B cell (primary cell): ENCODE measurements at regions not wholly inside any gene's neighbourhood (a gene's known extent, or its start where the extent isn't known, plus 50 kb on each side); places are given as distances from the start of the nearest gene placed in this dataset.

ENCODE experiments used
- ATAC-seq: fragments of 200-7000 bp; cut with Tn5 transposase; one replicate; pipeline ENCODE4 v1.10.0; 2021; ENCODE audit warnings: low read depth, mild to moderate bottlenecking, moderate number of reproducible peaks, moderate library complexity
- CTCF ChIA-PET: fragments of 350-600 bp; sonication (Branson Sonifier 250); formaldehyde crosslinking; loops from one replicate; lab custom pipeline; 2021; ENCODE audit warnings: antibody characterized with exemption, inconsistent platforms; lab: Charles Lee
- POLR2A ChIA-PET: fragments of 350-600 bp; sonication (Branson Sonifier 250); formaldehyde crosslinking; loops from one replicate; lab custom pipeline; 2021; ENCODE audit warnings: antibody characterized with exemption; lab: Charles Lee
- DNase-seq: peaks from one replicate; pipeline ENCODE4 v3.0.0; 2013
- H2AFZ ChIP-seq: 2 replicates; pipeline ENCODE4 v1.6.1; 2012; ENCODE audit warnings: mild to moderate bottlenecking, low read depth, low read length; ENCODE audit not compliant: insufficient read depth, poor library complexity, severe bottlenecking
- H3K27ac ChIP-seq, 2 donors: 1 replicate in 1 of 2; 2 replicates in 1 of 2; pipeline ENCODE4 v1.5.1; 2012 to 2013; ENCODE audit warnings: low read length in 2 of 2, mild to moderate bottlenecking in 2 of 2, moderate library complexity in 1 of 2
- H3K27me3 ChIP-seq, 4 experiments: fragments of 200-600 bp in 1 of 4; sonication (generic) in 1 of 4; replicated peaks in 1 of 4; 1 replicate in 2 of 4; 2 replicates in 2 of 4; pipeline versions ENCODE4 v1.6.1 to v1.7.0; 2013 to 2016; ENCODE audit warnings: low read length in 3 of 4, mild to moderate bottlenecking in 2 of 4, mixed read lengths in 1 of 4, moderate library complexity in 1 of 4; ENCODE audit not compliant: insufficient read depth in 4 of 4, control insufficient read depth in 3 of 4; ENCODE audit errors: control extremely low read depth in 1 of 4
- H3K36me3 ChIP-seq, 2 experiments: replicated peaks in 1 of 2; 1 replicate in 1 of 2; 2 replicates in 1 of 2; pipeline versions ENCODE4 v1.6.1 to v1.7.1; 2013; ENCODE audit warnings: low read length in 1 of 2; ENCODE audit not compliant: insufficient read depth in 2 of 2, control insufficient read depth in 1 of 2; ENCODE audit errors: control extremely low read depth in 1 of 2, extremely low read depth in 1 of 2
- H3K4me1 ChIP-seq, 2 donors: fragments of 200-600 bp in 1 of 2; sonication (generic) in 1 of 2; 1 replicate in 1 of 2; 2 replicates in 1 of 2; pipeline versions ENCODE4 v1.5.1 to v1.6.1; 2013 to 2017; ENCODE audit warnings: low read length in 2 of 2; ENCODE audit not compliant: control insufficient read depth in 2 of 2, insufficient read depth in 2 of 2
- H3K4me2 ChIP-seq: replicated peaks from 2 replicates; pipeline ENCODE3; 2012; ENCODE audit warnings: mild to moderate bottlenecking, low read depth, low read length; ENCODE audit not compliant: poor library complexity, severe bottlenecking
- H3K4me3 ChIP-seq, 5 experiments: fragments of 200-600 bp in 1 of 5; sonication (generic) in 1 of 5; 1 replicate in 3 of 5; 2 replicates in 2 of 5; pipeline versions ENCODE4 v1.5.1 to v1.7.0; 2011 to 2016; ENCODE audit warnings: low read length in 4 of 5, mild to moderate bottlenecking in 4 of 5, low read depth in 2 of 5, control low read depth in 1 of 5, moderate library complexity in 1 of 5; ENCODE audit not compliant: insufficient read depth in 1 of 5; ENCODE audit errors: control extremely low read depth in 1 of 5, extremely low read depth in 1 of 5
- H3K79me2 ChIP-seq: fragments of 200-600 bp; sonication (generic); one replicate; pipeline ENCODE4 v1.6.0; 2016; ENCODE audit warnings: low read length; ENCODE audit not compliant: control insufficient read depth, insufficient read depth
- H3K9ac ChIP-seq: fragments of 200-600 bp; sonication (generic); 2 replicates; pipeline ENCODE4 v1.6.1; 2017; ENCODE audit warnings: mild to moderate bottlenecking, low read length, moderate library complexity
- H3K9me3 ChIP-seq, 3 donors: one replicate each; pipeline versions ENCODE4 v1.6.1 to v1.7.1; 2013; ENCODE audit warnings: low read length in 2 of 3; ENCODE audit not compliant: control insufficient read depth in 2 of 3, insufficient read depth in 1 of 3; ENCODE audit errors: control extremely low read depth in 1 of 3
- H4K20me1 ChIP-seq: 2 replicates; pipeline ENCODE4 v1.6.0; 2012; ENCODE audit warnings: mild to moderate bottlenecking, low read length; ENCODE audit not compliant: insufficient read depth, control insufficient read depth, poor library complexity, severe bottlenecking
- H3K27ac Mint-ChIP-seq: one replicate; pipeline ENCODE4 v1.8.0; 2021; ENCODE audit warnings: mixed read lengths
- H3K27me3 Mint-ChIP-seq: one replicate; pipeline ENCODE4 v1.8.0; 2021; ENCODE audit warnings: mixed read lengths
- H3K4me1 Mint-ChIP-seq: one replicate; pipeline ENCODE4 v1.8.0; 2021; ENCODE audit warnings: mixed read lengths
- H3K4me3 Mint-ChIP-seq: one replicate; pipeline ENCODE4 v1.8.0; 2021; ENCODE audit warnings: mixed read lengths
- H3K9me3 Mint-ChIP-seq: one replicate; pipeline ENCODE4 v1.8.0; 2022; ENCODE audit warnings: mixed read lengths; ENCODE audit not compliant: insufficient read depth
- CTCF ChIP-seq: fragments of 200-600 bp; IDR thresholded peaks from one replicate; pipeline ENCODE4 v1.8.0; 2022; ENCODE audit warnings: antibody characterized with exemption, mild to moderate bottlenecking
- EZH2 ChIP-seq: IDR thresholded peaks from 2 replicates; pipeline ENCODE4 v1.6.1; 2012; ENCODE audit warnings: borderline replicate concordance, low read depth, mild to moderate bottlenecking, moderate library complexity, low read length; ENCODE audit not compliant: insufficient read depth, poor library complexity, severe bottlenecking
- WGBS: methylation state at CpG from one replicate; pipeline ENCODE4 v1.1.5; 2013; ENCODE audit warnings: missing lambda C conversion rate; ENCODE audit not compliant: insufficient coverage; 5-methylcytosine and 5-hydroxymethylcytosine counted together
- intact Hi-C: fragments of 100-400 bp; cut with micrococcal nuclease; formaldehyde crosslinking; loops from one replicate; pipeline ENCODE4 v1.10.0; 2022

- Histone ChIP-seq H3K79me2 (no peaks in the 10 kb centered on the region), H3K9ac (no peak overlapping the region), H2AFZ (no peak overlapping the region), H3K4me3 (no peak overlapping the region), H3K36me3 (no peaks in the 10 kb centered on the region), H3K27me3 (peaks cover 0 to 2% (median 0%) of the 10 kb centered on the region in 4 experiments), H3K4me2 (no peak overlapping the region), H4K20me1 (no peaks in the 10 kb centered on the region), H3K4me1 (no peaks in the 10 kb centered on the region), H3K27ac (no peak overlapping the region), H3K9me3 (no peaks in the 10 kb centered on the region)
- Mint-ChIP-seq H3K27ac (no peak overlapping the region), H3K27me3 (peaks cover 3% of the 10 kb centered on the region), H3K9me3 (no peaks in the 10 kb centered on the region), H3K4me3 (no peak overlapping the region), H3K4me1 (peaks cover 1% of the 10 kb centered on the region)
- no peak for ATAC-seq
- WGBS: 87% methylated on average over 3 of the region's 4 CpGs
- CTCF ChIA-PET: interaction anchor here (1.5 kb wide), 1 partner anchor 9 kb away, joined by 4 read pairs; no protein-coding TSS in a partner anchor
- intact Hi-C loops: no loop called here
- no peak for TF ChIP-seq EZH2
- no peak for TF ChIP-seq CTCF
- no peak for DNase-seq
- POLR2A ChIA-PET: no interaction called here
These were observed 1257.4 kb downstream of the GATA3 start for GRCh38 chr10:9311702-9312499.

- no peaks in the 10 kb centered on the region for H3K27me3 ChIP-seq
- Mint-ChIP-seq H3K4me3 (no peak overlapping the region), H3K9me3 (no peaks in the 10 kb centered on the region), H3K27me3 (peaks cover 2% of the 10 kb centered on the region), H3K27ac (no peak overlapping the region), H3K4me1 (peaks cover 1% of the 10 kb centered on the region)
- H3K36me3 ChIP-seq: no peaks in the 10 kb centered on the region
- no peak for DNase-seq
- no peaks in the 10 kb centered on the region for H4K20me1 ChIP-seq
- TF ChIP-seq EZH2 (no peak), CTCF (no peak)
- no peak overlapping the region for H2AFZ ChIP-seq
- ChIA-PET POLR2A (no interaction called here), CTCF (no interaction called here)
- intact Hi-C loops: no loop called here
- ATAC-seq: no peak
- H3K4me1 ChIP-seq: no peaks in the 10 kb centered on the region
- no peak overlapping the region for H3K4me3 ChIP-seq
- no peaks in the 10 kb centered on the region for H3K79me2 ChIP-seq
- no peaks in the 10 kb centered on the region for H3K9me3 ChIP-seq
- no peak overlapping the region for H3K27ac ChIP-seq
- H3K4me2 ChIP-seq: no peak overlapping the region
- H3K9ac ChIP-seq: no peak overlapping the region
These were observed 1260.8 kb downstream of the GATA3 start for GRCh38 chr10:9315292-9315691.
